Neutrophil (primary cell): ENCODE measurements at regions not wholly inside any gene's neighbourhood (a gene's known extent, or its start where the extent isn't known, plus 50 kb on each side); places are given as distances from the start of the nearest gene placed in this dataset.

Source experiments
- H3K27ac ChIP-seq: fragments of 200-600 bp; sonication (generic); 2 replicates; pipeline ENCODE4 v1.5.1; 2016; ENCODE audit warnings: mild to moderate bottlenecking, moderate library complexity
- H3K27me3 ChIP-seq: fragments of 200-600 bp; sonication (generic); 2 replicates; pipeline ENCODE4 v1.6.0; 2016; ENCODE audit warnings: mild to moderate bottlenecking
- H3K36me3 ChIP-seq: fragments of 200-600 bp; sonication (generic); 2 replicates; pipeline ENCODE4 v1.5.1; 2017
- H3K4me1 ChIP-seq, 2 experiments: fragments of 200-600 bp in 1 of 2; sonication (generic) in 1 of 2; 1 replicate in 1 of 2; 2 replicates in 1 of 2; pipeline versions ENCODE4 v1.5.1 to v1.6.1; 2013 to 2016; ENCODE audit warnings: low read depth in 1 of 2, low read length in 1 of 2, mild to moderate bottlenecking in 1 of 2, moderate library complexity in 1 of 2; ENCODE audit not compliant: control insufficient read depth in 1 of 2, insufficient read depth in 1 of 2
- H3K4me3 ChIP-seq, 2 experiments: fragments of 200-600 bp in 1 of 2; sonication (generic) in 1 of 2; 1 replicate in 1 of 2; 2 replicates in 1 of 2; pipeline ENCODE4 v1.5.1; 2013 to 2016; ENCODE audit warnings: low read depth in 1 of 2, low read length in 1 of 2, mild to moderate bottlenecking in 1 of 2, moderate library complexity in 1 of 2
- H3K9me3 ChIP-seq: fragments of 200-600 bp; sonication (generic); 2 replicates; pipeline ENCODE4 v1.5.1; 2016
- TF ChIP-seq, protein P1 (sequence below): fragments of 200-600 bp; sonication (generic); IDR thresholded peaks from 2 replicates; pipeline ENCODE4 v1.5.1; 2016; ENCODE audit warnings: antibody characterized with exemption

DNA sequence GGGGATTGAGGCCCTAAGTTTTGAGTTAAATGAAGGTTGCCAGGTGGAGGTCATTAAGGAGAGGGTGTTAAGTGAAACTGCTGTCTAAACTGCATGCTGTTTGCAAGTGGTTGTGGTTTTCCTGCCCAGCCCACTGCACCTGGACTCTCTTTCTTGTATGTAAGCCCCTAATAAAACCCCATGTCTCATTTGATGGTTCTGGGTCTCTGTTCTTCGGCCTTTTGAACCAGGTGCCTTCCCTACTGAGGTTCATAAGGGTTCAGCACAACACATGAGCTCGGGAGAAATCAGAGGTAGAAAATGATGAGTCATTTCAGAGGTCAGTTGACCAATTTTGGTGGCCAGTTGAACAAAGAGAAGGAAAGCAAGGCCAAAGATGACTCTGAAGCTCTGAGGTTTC is 382.5 kb downstream of the RPS29 start:
- TF ChIP-seq, protein P1, sequence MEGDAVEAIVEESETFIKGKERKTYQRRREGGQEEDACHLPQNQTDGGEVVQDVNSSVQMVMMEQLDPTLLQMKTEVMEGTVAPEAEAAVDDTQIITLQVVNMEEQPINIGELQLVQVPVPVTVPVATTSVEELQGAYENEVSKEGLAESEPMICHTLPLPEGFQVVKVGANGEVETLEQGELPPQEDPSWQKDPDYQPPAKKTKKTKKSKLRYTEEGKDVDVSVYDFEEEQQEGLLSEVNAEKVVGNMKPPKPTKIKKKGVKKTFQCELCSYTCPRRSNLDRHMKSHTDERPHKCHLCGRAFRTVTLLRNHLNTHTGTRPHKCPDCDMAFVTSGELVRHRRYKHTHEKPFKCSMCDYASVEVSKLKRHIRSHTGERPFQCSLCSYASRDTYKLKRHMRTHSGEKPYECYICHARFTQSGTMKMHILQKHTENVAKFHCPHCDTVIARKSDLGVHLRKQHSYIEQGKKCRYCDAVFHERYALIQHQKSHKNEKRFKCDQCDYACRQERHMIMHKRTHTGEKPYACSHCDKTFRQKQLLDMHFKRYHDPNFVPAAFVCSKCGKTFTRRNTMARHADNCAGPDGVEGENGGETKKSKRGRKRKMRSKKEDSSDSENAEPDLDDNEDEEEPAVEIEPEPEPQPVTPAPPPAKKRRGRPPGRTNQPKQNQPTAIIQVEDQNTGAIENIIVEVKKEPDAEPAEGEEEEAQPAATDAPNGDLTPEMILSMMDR, result no peak
- Histone ChIP-seq H3K27ac (no peak overlapping the region), H3K36me3 (no peaks in the 10 kb centered on the region), H3K4me3 (no peak overlapping the region), H3K4me1 (no peaks in the 10 kb centered on the region), H3K27me3 (no peaks in the 10 kb centered on the region), H3K9me3 (no peaks in the 10 kb centered on the region)

DNA sequence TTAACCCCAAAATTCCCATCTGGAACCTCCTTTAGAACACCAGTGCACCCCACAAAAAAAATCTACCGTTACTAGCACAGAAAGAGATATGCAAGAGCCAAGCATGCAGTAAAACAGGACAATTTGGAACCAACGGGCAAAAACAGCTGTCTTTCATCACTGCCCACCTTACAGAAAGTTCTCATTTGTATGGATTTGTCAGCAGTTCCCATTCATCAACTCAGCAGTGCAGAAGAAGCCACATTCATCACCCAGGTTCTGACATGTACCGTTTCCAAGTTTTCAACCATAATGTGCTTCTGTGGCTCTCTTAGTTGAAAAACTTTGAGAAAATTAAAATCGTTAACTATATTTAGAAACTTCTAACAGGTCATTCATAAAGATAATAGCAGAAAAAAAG is 387.0 kb downstream of the RPS29 start:
- Histone ChIP-seq H3K4me3 (no peak overlapping the region), H3K9me3 (no peaks in the 10 kb centered on the region), H3K36me3 (no peaks in the 10 kb centered on the region), H3K27ac (no peak overlapping the region), H3K4me1 (no peaks in the 10 kb centered on the region), H3K27me3 (no peaks in the 10 kb centered on the region)
- TF ChIP-seq, protein P1, result no peak

DNA sequence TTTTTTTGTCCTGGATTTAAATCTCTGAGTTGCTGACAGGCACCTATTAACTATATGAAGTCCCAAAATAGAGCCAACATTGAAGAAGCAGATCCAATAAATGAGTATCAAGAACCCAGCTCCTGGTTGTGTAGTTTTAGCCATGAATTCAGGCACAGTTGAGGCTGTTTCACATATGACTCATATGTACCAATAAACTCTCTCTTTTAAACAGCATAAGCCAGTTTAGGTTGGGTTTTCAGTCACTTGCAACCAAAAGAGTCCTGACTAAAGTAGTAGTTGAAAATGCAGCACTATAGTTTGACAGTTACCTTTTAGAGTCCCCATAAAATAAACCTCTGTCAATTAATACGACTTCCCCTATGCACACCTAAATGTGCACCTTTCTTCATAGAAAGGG is 389.9 kb downstream of the RPS29 start:
- Histone ChIP-seq H3K4me3 (no peak overlapping the region), H3K36me3 (no peaks in the 10 kb centered on the region), H3K27me3 (no peaks in the 10 kb centered on the region), H3K4me1 (no peaks in the 10 kb centered on the region), H3K27ac (no peak overlapping the region), H3K9me3 (no peaks in the 10 kb centered on the region)
- TF ChIP-seq, protein P1, result no peak

DNA sequence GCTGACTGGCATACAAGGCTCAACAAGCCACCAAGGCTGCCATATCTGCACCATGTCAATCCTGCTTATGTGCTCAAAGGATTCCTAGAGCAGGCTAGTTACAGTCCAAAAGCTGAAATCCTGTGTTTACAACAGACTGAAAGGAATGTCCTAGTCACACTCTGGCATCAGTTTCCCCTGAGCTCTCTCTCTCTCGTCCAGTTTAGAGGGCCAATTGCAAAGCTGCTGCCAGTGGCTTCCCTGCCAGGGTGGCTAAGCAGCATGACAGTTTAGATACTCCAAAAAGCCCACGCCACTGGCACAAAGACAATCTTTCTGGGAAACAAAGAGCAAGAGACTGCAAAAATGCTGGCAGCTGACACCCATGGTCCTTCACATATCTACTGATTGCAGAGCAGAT is 392.1 kb downstream of the RPS29 start:
- H3K36me3 ChIP-seq, result no peaks in the 10 kb centered on the region
- no peaks in the 10 kb centered on the region for H3K27me3 ChIP-seq
- TF ChIP-seq, protein P1, result no peak

DNA sequence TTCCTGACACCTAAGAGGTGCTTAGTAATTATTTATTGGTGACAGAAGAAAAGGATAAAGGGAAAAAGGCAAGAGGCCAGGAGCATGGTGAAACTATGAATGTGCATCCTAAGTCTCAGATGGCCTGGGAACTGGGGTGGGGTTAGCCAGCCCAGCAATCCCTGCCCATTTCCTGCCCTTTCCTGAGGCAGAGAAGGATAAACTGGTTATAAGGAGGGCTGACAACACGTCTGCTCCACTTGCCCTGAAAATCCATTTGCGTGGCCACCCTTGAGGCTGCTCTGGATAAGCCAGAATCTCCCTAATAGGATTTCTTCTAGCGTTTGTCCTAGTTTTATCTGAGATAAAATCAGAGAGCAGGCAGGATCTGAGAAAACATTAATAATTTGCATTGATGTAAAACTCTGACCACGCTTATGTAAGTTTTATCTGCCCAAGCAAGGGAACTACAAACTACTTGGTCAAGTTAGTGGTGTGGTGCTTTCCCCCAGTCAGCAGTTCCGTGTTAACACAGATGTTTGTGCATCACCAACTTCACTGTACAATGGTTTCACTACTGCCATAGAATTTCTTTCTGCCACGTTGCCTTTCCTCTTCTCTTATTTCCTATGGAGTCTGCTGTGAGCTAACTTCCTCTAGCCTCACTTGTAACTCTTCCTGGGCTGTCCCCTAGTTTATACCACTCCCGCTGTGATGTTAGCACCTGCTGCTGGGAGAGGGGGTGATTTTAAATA is 392.7 kb downstream of the RPS29 start:
- H3K4me1 ChIP-seq, result no peaks in the 10 kb centered on the region
- TF ChIP-seq, protein P1, result no peak

More for the DNA sequence above, 392.1 kb downstream of the RPS29 start:
- no peak overlapping the region for H3K4me3 ChIP-seq
- H3K9me3 ChIP-seq, result no peaks in the 10 kb centered on the region
- H3K4me1 ChIP-seq, result no peaks in the 10 kb centered on the region
- no peak overlapping the region for H3K27ac ChIP-seq

More for the DNA sequence above, 392.7 kb downstream of the RPS29 start:
- Histone ChIP-seq H3K9me3 (no peaks in the 10 kb centered on the region), H3K36me3 (no peaks in the 10 kb centered on the region), H3K4me3 (no peak overlapping the region), H3K27me3 (no peaks in the 10 kb centered on the region), H3K27ac (no peak overlapping the region)
